Breast epithelium (tissue), 3 donors: ENCODE measurements at regions not wholly inside any gene's neighbourhood (a gene's known extent, or its start where the extent isn't known, plus 50 kb on each side); places are given as distances from the start of the nearest gene placed in this dataset.

Source experiments
- POLR2A ChIP-seq: fragments of 450-650 bp; IDR thresholded peaks from one replicate; pipeline ENCODE4 v1.6.1; 2016; ENCODE audit warnings: antibody characterized with exemption, mild to moderate bottlenecking, moderate library complexity
- TF ChIP-seq, protein P1 (sequence below), 3 donors: fragments of 450-650 bp; IDR thresholded peaks; one replicate each; pipeline ENCODE4 v1.5.1; 2016 to 2017; ENCODE audit warnings: antibody characterized with exemption in 3 of 3, mild to moderate bottlenecking in 3 of 3, moderate library complexity in 3 of 3

- TF ChIP-seq, protein P1, sequence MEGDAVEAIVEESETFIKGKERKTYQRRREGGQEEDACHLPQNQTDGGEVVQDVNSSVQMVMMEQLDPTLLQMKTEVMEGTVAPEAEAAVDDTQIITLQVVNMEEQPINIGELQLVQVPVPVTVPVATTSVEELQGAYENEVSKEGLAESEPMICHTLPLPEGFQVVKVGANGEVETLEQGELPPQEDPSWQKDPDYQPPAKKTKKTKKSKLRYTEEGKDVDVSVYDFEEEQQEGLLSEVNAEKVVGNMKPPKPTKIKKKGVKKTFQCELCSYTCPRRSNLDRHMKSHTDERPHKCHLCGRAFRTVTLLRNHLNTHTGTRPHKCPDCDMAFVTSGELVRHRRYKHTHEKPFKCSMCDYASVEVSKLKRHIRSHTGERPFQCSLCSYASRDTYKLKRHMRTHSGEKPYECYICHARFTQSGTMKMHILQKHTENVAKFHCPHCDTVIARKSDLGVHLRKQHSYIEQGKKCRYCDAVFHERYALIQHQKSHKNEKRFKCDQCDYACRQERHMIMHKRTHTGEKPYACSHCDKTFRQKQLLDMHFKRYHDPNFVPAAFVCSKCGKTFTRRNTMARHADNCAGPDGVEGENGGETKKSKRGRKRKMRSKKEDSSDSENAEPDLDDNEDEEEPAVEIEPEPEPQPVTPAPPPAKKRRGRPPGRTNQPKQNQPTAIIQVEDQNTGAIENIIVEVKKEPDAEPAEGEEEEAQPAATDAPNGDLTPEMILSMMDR (IDR thresholded peaks at IDR 0.05), result no peak
- no peak for TF ChIP-seq POLR2A
Observed at GRCh38 chr1:58317086-58317485, 229.4 kb downstream of the OMA1 start.
